MM.1S (cell line): ENCODE measurements at regions not wholly inside any gene's neighbourhood (a gene's known extent, or its start where the extent isn't known, plus 50 kb on each side); places are given as distances from the start of the nearest gene placed in this dataset.

Experiments used
- EZH2 ChIP-seq: fragments of 300-600 bp; sonication (generic); optimal IDR thresholded peaks from 2 replicates; pipeline ENCODE3; 2017; ENCODE audit warnings: low read depth, mild to moderate bottlenecking, antibody characterized with exemption, low read length, mixed read lengths
- EZH2phosphoT487 ChIP-seq: fragments of 300-600 bp; sonication (generic); IDR thresholded peaks from 2 replicates; pipeline ENCODE4 v1.6.1; 2018; ENCODE audit warnings: antibody characterized with exemption, low read length
- TF ChIP-seq, protein P1 (sequence below): fragments of 300-600 bp; sonication (generic); IDR thresholded peaks from 2 replicates; pipeline ENCODE4 v1.5.1; 2016; ENCODE audit warnings: antibody characterized with exemption, low read length, mixed read lengths

- TF ChIP-seq, protein P1, sequence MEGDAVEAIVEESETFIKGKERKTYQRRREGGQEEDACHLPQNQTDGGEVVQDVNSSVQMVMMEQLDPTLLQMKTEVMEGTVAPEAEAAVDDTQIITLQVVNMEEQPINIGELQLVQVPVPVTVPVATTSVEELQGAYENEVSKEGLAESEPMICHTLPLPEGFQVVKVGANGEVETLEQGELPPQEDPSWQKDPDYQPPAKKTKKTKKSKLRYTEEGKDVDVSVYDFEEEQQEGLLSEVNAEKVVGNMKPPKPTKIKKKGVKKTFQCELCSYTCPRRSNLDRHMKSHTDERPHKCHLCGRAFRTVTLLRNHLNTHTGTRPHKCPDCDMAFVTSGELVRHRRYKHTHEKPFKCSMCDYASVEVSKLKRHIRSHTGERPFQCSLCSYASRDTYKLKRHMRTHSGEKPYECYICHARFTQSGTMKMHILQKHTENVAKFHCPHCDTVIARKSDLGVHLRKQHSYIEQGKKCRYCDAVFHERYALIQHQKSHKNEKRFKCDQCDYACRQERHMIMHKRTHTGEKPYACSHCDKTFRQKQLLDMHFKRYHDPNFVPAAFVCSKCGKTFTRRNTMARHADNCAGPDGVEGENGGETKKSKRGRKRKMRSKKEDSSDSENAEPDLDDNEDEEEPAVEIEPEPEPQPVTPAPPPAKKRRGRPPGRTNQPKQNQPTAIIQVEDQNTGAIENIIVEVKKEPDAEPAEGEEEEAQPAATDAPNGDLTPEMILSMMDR = no peak
- no peak for TF ChIP-seq EZH2
- TF ChIP-seq EZH2phosphoT487 = no peak
Measured at GRCh38 chr18:40690062-40690461, 1265.0 kb upstream of the PIK3C3 start.
